DMS53 (cell line): ENCODE measurements at regions not wholly inside any gene's neighbourhood (a gene's known extent, or its start where the extent isn't known, plus 50 kb on each side); places are given as distances from the start of the nearest gene placed in this dataset.
A peak's percentile ranks its signal among the peaks of the same experiment; 100 is the strongest.
"Not testable (repeated sequence)": the region's sequence is repeated elsewhere in the genome, so short reads cannot be mapped to it uniquely, and the experiment has no call there.

Source experiments
- DNase-seq: peaks from one replicate; lab custom pipeline; 2025; lab: John Stamatoyannopoulos, UW

- no peak for DNase-seq
Measured at GRCh38 chr4:43435291-43435690, 542.8 kb downstream of the GRXCR1 start.

GRCh38 chr4:43452948-43453347, 560.4 kb downstream of the GRXCR1 start:
- DNase-seq = no peak

- no peak for DNase-seq
Measured at GRCh38 chr4:43456383-43456782, 563.9 kb downstream of the GRXCR1 start.

GRCh38 chr4:43457866-43458265, 565.4 kb downstream of the GRXCR1 start:
- no peak for DNase-seq

GRCh38 chr4:43458293-43458692, 565.8 kb downstream of the GRXCR1 start:
- DNase-seq = peak; percentile 84

- DNase-seq = peak; percentile 58
Measured at GRCh38 chr4:43471950-43472349, 579.4 kb downstream of the GRXCR1 start.

- no peak for DNase-seq
Measured at GRCh38 chr4:43481526-43481925, 589.0 kb downstream of the GRXCR1 start.

- no peak for DNase-seq
Measured at GRCh38 chr4:43485196-43485595, 592.7 kb downstream of the GRXCR1 start.

GRCh38 chr4:43496188-43496587, 603.7 kb downstream of the GRXCR1 start:
- peak; percentile 16 for DNase-seq

- no peak for DNase-seq
Measured at GRCh38 chr4:43496602-43497001, 604.1 kb downstream of the GRXCR1 start.

GRCh38 chr4:43505823-43506222, 613.3 kb downstream of the GRXCR1 start:
- DNase-seq = not testable (repeated sequence)

GRCh38 chr4:43512253-43512652, 619.7 kb downstream of the GRXCR1 start:
- DNase-seq = peak; percentile 72

- no peak for DNase-seq
Measured at GRCh38 chr4:43525646-43526045, 633.1 kb downstream of the GRXCR1 start.

GRCh38 chr4:43547561-43547960, 655.0 kb downstream of the GRXCR1 start:
- DNase-seq = no peak

- DNase-seq = no peak
Measured at GRCh38 chr4:43550981-43551627, 658.6 kb downstream of the GRXCR1 start.

- no peak for DNase-seq
Measured at GRCh38 chr4:43556262-43556661, 663.7 kb downstream of the GRXCR1 start.

GRCh38 chr4:43560047-43560446, 667.5 kb downstream of the GRXCR1 start:
- no peak for DNase-seq

- no peak for DNase-seq
Measured at GRCh38 chr4:43564107-43564506, 671.6 kb downstream of the GRXCR1 start.

GRCh38 chr4:43564591-43564990, 672.1 kb downstream of the GRXCR1 start:
- no peak for DNase-seq

- no peak for DNase-seq
Measured at GRCh38 chr4:43567644-43568043, 675.1 kb downstream of the GRXCR1 start.

- DNase-seq = no peak
Measured at GRCh38 chr4:43586813-43587212, 694.3 kb downstream of the GRXCR1 start.

GRCh38 chr4:43587758-43588157, 695.2 kb downstream of the GRXCR1 start:
- DNase-seq = no peak

GRCh38 chr4:43607400-43607799, 714.9 kb downstream of the GRXCR1 start:
- DNase-seq = no peak

GRCh38 chr4:43607827-43608461, 715.4 kb downstream of the GRXCR1 start:
- no peak for DNase-seq
